ENCODE measurements at regions not wholly inside any gene's neighbourhood (a gene's known extent, or its start where the extent isn't known, plus 50 kb on each side); places are given as distances from the start of the nearest gene placed in this dataset.

GRCh38 chr10:3648576-3648975 lies 136.4 kb downstream of the KLF6 start:
- no peak for TF ChIP-seq CTCF (IDR thresholded peaks at IDR 0.05; ENCODE audit: control insufficient read depth, insufficient read depth, low read depth, low read length, missing control alignments)
- DNase-seq (ENCODE audit: low read depth) = no peak
- H3K4me3 ChIP-seq (ENCODE audit: control insufficient read depth, low read depth, low read length) = no peak overlapping the region

GRCh38 chr10:3648170-3648569 lies 136.8 kb downstream of the KLF6 start:
- no peak for DNase-seq (ENCODE audit: low read depth)
- H3K4me3 ChIP-seq (ENCODE audit: control insufficient read depth, low read depth, low read length) = no peak overlapping the region
- no peak for TF ChIP-seq CTCF (IDR thresholded peaks at IDR 0.05; ENCODE audit: control insufficient read depth, insufficient read depth, low read depth, low read length, missing control alignments)

GRCh38 chr10:3647074-3647473 lies 137.9 kb downstream of the KLF6 start:
- no peak overlapping the region for H3K4me3 ChIP-seq (ENCODE audit: control insufficient read depth, low read depth, low read length)
- no peak for TF ChIP-seq CTCF (IDR thresholded peaks at IDR 0.05; ENCODE audit: control insufficient read depth, insufficient read depth, low read depth, low read length, missing control alignments)
- DNase-seq (ENCODE audit: low read depth) = no peak

- TF ChIP-seq CTCF (IDR thresholded peaks at IDR 0.05; ENCODE audit: control insufficient read depth, insufficient read depth, low read depth, low read length, missing control alignments) = no peak
- H3K4me3 ChIP-seq (ENCODE audit: control insufficient read depth, low read depth, low read length) = no peak overlapping the region
- no peak for DNase-seq (ENCODE audit: low read depth)
These were observed 139.6 kb downstream of the KLF6 start for GRCh38 chr10:3645406-3645805.

- no peak for DNase-seq (ENCODE audit: low read depth)
- TF ChIP-seq CTCF (IDR thresholded peaks at IDR 0.05; ENCODE audit: control insufficient read depth, insufficient read depth, low read depth, low read length, missing control alignments) = no peak
- no peak overlapping the region for H3K4me3 ChIP-seq (ENCODE audit: control insufficient read depth, low read depth, low read length)
These were observed 144.2 kb downstream of the KLF6 start for GRCh38 chr10:3640816-3641215.

- no peak for TF ChIP-seq CTCF (IDR thresholded peaks at IDR 0.05; ENCODE audit: control insufficient read depth, insufficient read depth, low read depth, low read length, missing control alignments)
- DNase-seq (ENCODE audit: low read depth) = no peak
- H3K4me3 ChIP-seq (ENCODE audit: control insufficient read depth, low read depth, low read length) = no peak overlapping the region
These were observed 145.5 kb downstream of the KLF6 start for GRCh38 chr10:3639546-3639945.
